ENCODE measurements at regions not wholly inside any gene's neighbourhood (a gene's known extent, or its start where the extent isn't known, plus 50 kb on each side); places are given as distances from the start of the nearest gene placed in this dataset.

- no peak for TF ChIP-seq ZNF274 (IDR thresholded peaks at IDR 0.05; ENCODE audit: low read depth, low read length)
- TF ChIP-seq YY1 (IDR thresholded peaks at IDR 0.05; ENCODE audit: insufficient read depth, insufficient read length), result no peak
- no peak for TF ChIP-seq SUZ12 (IDR thresholded peaks at IDR 0.05; ENCODE audit: extremely low read depth, insufficient read depth, insufficient read length)
These were observed 127.3 kb upstream of the PACRGL start for GRCh38 chr4:20572976-20573375.
